CD4-positive, alpha-beta T cell treated with Interleukin-10 for 1 hour (primary cell): ENCODE measurements at regions not wholly inside any gene's neighbourhood (a gene's known extent, or its start where the extent isn't known, plus 50 kb on each side); places are given as distances from the start of the nearest gene placed in this dataset.
"Not testable (repeated sequence)": the region's sequence is repeated elsewhere in the genome, so short reads cannot be mapped to it uniquely, and the experiment has no call there.

Source experiments
- DNase-seq: peaks from one replicate; pipeline ENCODE4 v3.0.0-alpha.2; 2020

DNA sequence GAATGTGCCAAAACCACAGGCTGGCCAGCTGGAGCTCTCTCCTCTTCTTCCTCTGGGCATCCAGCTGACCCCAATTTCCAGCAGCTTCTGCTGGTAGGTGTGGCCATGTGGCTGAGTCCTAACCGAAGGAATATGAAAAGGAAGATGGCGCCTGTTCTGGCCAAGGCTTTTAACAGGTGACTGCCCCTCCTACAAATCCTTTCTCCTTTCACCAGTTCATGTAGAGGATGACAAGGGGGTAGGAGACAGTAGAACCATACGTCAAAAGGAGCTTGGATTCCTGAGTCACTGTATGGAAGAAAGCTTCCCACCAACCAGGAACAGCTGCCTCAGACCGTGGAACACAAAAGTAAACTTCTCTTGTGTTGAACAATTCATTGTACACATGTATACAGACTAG lies 316.7 kb upstream of the IGF1R start:
- DNase-seq, result no peak

DNA sequence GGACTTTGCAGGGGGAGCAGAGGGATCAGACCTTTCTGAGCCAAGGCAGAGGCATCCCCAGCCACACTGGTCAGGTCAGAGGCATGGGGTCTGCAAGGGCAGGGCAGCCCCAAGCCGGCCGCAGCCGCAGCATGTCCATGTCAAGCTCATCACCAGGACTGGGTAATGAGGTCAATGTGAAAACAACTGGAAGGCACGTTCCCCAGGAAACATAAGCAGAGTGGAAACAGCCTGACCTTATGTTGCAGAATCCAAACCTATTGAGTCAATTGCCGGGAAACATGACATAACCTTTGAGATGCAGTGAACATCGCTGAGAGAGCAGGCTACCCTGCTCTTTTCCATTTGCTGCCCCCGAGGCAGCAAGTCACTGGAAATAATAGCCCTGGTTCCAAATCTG lies 315.1 kb upstream of the IGF1R start:
- no peak for DNase-seq

DNA sequence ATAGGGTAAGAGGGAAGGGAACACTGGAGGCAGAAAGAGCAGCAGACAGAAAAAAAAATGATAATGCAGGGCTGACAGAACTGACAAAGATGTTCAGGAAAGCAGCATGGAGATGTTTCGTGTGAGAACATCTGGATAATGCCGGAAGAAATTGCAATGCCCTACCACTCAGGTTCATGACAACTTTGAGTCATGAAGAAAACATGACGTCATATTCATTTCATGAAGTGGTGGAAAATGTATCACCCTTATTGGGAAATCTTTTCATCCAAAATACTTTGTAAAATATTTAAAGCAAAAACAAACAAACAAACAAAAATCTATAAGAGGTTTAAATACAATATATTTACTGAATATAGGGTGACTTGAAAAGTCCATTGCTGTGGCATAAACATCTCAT lies 305.4 kb upstream of the IGF1R start:
- DNase-seq, result no peak

DNA sequence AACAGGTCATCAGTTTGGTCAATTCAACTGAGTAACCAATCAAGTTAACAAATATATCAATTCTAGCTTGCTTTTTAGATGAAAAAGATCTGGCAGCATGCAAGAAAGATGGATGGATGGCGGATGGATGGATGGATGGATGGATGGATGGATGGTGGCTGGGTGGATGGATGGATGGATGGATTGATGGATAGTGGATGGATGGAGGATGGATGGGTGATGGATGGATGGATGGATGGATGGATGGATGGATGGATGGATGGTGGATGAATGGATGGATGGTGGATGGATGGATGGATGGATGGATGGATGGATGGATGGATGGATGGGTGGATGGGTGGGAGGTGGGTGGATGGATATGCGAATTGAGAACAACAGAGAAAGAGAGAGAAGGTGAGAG lies 303.7 kb upstream of the IGF1R start:
- no peak for DNase-seq

DNA sequence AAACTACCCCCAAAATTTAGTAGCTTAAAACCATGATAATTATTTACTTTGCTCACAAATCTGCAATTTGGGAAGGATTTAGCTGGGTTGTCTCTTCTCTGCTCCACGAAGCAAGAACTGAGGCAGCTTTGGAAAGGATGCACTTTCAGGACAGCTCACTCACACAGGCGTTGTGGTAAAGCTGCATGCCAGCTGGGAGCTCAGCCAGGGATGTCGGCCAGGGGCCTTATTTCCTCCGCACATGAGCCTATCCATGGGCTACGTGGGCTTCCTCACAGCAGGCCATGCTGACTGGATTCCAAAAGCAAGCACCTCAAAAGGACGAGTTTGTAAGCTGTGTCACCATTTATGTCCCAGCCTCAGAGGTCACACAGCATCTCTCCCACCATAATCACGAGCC lies 301.3 kb upstream of the IGF1R start:
- DNase-seq, result no peak

DNA sequence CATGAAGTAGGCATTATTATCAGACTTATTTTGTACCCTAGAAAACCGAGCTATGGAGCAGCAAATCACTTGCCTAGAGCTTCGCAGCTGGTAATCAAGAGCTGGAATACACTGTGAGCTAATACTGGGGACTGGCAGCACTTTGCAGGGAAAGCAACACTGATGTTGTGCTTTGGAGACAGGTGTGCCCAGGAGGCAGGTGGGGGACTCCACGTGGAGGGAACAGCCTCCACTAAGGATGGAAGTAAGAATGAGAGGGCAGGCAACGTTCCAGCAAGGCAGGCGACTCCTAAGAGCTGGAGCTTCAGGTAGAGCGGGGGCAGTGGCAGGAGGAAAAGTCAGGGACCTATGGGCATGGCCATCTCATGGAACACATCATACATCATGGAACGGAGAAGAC lies 300.5 kb upstream of the IGF1R start:
- DNase-seq, result no peak

DNA sequence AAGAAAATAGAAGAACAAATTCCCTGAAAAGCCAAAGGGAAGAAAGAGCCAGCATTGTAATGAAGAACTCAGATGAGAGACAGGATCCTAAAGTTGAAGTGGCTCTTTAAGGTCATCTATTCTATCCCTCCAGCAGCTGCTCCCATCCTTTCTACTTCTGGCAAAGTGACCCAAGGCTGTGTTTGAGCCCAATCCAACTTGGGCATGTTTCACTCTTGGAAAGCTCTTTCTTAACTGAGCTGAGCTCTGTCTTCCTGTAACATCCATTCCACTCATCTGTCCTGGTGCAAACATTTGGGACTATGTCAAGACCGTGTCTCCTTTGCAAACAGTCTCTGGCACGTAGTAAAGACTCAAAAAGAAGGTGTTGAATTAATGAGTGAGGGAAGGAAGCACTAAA lies 298.1 kb upstream of the IGF1R start:
- no peak for DNase-seq

DNA sequence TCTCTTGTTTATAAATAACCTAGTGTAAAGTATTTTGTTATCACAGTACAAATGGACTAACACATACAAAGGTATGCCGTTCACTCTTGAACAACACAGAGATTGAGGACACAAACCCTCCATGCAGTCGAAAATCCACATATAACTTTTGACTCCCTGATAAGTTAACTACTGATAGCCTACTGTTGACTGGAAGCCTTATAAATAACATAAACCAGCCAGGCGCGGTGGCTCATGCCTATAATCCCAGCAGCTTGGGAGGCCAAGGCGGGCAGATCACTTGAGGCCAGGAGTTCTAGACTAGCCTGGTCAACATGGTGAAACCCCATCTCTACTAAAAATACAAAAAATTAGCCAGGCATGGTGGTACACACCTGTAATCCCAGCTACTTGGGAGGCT lies 290.1 kb upstream of the IGF1R start:
- not testable (repeated sequence) for DNase-seq

DNA sequence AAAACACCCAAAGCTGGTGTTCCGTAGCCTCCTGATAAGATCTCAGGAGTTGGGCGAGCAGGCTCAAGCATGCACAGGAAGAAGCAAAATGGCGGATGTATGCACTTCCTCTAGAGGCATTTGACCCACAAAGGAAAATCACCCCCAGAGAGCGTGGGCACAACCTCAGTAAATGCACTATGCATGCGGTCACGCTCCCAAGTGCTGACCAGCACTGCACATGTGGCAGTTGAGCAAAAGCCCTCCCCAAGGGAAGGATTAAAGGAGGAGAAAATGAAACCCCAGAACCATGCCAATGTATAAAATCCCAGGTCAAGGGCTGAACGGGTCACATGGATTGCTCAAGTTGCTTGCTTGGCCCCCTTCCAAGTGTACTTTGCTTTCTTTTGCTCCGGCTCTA lies 289.4 kb upstream of the IGF1R start:
- no peak for DNase-seq

DNA sequence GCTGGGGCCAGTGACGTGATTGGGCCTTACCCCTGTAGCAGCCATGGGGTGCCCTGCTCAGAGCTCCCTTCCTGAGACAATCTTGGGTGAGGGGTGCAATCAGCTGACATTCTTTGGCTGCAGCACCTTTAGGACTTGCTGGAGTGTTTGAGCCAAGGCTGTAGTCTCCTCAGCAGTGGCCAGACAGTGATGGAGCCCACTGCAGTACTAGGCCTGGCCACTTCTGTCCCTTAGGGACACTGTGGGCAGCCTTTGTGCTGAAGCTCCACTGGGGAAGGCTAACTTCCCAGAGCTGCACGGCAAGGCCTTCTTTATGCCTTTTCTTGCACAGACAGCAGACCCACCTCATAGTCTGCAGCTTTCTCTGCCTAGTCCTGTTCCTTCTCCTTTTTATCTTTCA lies 284.9 kb upstream of the IGF1R start:
- no peak for DNase-seq

DNA sequence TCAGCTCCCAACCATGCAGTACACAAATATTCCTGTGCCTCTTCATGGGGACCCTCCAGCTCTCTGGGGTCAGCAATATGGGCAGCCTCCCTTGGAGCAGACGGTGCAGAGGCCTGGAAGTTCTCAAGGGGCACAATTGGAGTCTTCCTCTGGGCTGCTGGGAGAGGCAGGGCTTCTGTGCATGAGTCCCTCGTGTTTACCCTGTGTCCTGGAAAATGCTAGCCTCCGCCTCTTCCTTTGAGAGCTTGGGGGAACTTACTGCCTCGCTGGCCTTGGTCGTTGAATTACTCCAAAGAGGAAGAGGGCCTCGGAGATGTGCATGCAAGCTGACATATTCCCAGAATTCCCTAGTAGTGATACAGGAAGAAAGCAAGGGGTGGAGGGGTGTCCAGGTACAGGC lies 284.4 kb upstream of the IGF1R start:
- DNase-seq, result no peak

DNA sequence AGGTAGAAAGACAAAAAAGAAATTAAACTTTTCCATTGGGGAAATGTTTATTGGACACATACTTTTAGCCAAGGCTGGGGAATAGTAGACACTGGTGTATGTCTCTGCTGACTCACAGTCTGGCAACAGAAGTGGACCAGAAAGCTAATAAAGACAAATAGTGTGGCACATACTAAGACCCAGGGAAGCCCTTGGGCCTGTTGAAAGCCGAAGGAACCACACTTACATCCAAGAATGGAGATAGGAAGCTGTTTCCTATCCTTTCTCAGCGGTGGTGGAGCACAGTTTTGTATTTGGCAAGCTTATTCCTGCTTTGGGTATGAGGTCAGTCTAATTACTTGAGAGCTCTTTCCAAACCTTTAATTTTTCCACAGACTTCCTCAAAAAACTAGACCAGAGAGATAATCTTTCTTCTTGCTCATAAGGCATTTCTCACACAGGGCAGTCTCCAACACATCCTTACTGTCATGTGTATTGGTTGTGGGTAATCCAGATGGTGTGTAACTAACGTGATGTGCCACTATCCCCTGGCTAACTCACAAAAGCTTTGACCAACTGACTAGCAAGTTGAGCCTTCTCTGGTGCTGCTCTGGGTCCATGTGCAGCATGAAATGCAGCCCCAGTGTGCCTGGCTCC lies 279.1 kb upstream of the IGF1R start:
- DNase-seq, result no peak

DNA sequence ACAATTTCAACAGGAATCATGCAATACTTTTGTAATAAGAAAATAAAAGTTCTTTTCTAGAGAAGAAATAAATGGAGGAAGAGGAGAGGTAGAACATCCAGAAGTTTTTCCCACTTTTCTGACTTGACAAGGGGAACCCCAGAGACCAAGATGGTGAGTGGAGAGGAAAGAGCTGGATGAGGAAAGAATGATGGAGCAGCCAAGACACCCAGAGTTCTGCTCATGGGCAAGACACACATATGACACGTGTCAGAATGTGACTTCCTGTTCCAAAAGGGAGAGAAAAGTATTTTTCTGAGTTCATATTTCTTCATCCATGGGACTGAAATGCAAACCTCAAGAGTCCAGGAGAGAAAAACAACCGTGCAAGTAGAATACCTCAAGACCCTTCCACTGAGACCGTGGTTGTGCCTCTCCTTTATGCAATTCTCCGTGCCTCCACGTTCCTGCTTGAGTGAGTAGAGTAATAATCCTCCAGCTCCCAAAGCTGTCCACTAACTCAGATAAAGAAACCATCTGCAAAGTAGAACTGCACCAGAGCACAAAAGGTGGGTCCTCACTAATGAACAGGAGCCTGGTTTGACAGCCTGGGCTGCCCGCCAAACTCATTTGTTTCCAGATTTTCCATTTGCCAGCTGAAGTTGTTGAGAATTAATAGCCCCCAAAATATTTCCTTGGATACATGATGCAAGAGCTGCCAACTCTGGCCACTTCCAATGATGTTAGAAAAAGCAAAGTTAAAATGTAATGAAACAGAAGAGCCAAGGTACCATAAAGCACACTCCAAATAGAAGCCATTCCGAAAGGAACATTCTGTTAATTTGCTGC lies 272.6 kb upstream of the IGF1R start:
- no peak for DNase-seq

DNA sequence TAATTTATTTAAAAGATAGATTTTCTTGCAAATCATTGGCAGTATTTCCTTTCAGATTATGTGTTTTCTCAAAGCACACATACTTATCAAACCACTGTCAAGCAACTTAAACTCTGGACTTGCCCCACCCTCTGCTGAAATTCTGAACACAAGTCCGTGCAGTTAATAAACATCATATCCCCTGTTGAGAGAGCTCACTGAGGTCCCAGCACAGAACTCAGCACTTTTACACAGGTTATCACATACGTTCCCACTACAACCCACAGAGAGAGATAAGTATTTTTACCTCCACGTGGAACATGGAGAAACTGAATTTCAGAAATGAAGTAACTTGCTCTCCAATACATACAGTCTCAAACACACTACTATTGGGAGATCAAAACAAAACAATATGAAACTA lies 267.6 kb upstream of the IGF1R start:
- DNase-seq, result no peak

DNA sequence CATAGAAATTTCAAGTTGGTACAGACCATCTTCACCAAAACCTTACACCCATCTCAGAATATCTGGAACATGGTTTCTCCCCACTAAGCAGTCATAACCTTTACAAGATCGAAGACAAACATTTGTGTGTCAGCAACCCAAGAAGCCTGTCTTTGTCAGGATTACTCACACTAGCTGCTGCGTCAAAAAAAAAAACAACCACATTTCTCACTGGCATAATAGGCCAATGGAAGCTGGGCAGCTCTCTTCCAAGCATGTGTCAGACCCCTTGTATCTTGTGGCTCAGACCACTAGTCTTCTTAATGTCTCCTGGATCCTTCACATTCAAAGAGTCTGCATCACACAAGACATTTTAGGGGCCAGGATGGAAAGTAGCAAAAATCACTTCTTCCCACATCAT lies 266.9 kb upstream of the IGF1R start:
- DNase-seq, result no peak

DNA sequence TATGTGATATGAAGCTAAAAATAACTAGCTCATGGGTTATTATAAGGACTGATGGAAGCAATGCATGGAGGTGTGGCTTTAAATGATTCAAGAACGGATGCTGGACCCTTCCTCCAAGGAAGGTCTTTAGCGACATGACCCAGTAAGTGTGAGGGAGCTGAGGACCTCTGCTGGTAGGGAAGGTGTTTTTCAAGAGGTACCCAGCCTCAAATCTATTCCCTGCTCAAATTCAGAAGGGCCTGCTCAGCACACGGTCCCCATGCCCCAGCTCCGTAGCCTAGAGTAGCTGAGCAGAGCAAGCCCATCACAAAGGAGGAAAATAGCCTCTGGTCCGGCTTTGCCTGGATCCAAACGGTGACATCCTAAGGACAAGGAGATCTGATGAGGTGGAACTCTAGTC lies 266.2 kb upstream of the IGF1R start:
- DNase-seq, result no peak

DNA sequence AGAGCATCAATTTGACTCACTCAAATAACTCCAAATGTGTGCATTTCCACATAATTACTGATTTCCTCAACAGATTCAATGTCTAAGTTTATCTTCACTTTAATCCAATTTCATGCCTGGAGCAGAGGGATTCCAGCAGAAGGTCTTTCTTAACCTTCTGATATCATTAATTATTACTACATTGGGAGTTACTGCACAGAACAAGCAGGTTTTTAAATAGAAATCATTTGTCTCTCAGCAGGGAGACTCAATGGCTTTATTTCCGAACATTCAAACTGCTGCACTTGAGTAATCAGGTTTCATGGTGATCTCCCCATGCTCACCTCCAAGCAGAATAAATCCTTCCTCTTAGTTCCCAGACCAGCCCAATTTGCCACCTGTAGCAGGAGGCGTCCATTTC lies 264.8 kb upstream of the IGF1R start:
- no peak for DNase-seq

DNA sequence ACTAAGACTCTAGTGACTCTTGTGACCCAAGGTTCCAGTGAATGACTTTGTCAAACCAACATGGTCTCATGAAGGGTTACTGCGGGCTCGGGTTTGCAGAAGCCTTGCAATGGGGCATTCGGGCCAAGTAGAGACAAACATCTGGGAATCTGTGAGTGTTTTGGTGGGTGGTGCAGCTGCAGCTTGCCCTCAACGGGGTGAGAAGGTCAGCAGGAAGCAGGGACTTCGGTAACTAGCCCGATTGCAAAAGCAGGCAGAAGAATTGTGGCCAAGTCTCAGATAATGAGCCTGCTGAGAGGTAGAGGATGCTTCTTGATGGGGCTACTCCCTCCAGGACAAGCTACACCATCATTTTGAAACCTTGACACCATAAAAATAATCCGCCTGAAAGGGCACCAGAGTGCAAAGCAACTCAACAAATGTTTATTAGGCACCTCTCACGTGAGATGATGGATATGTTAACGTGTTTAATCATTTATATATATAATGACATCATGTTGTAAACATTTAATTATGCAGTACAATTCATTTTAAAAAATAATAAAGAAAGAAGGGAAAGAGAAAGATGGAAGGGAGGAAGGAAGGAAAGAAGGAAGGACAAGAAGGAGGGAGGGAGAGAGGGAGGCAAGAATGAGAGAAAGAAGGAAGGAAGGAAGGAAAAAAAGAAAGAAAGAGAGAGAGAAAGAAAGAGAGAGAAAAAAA lies 263.9 kb upstream of the IGF1R start:
- DNase-seq, result no peak

DNA sequence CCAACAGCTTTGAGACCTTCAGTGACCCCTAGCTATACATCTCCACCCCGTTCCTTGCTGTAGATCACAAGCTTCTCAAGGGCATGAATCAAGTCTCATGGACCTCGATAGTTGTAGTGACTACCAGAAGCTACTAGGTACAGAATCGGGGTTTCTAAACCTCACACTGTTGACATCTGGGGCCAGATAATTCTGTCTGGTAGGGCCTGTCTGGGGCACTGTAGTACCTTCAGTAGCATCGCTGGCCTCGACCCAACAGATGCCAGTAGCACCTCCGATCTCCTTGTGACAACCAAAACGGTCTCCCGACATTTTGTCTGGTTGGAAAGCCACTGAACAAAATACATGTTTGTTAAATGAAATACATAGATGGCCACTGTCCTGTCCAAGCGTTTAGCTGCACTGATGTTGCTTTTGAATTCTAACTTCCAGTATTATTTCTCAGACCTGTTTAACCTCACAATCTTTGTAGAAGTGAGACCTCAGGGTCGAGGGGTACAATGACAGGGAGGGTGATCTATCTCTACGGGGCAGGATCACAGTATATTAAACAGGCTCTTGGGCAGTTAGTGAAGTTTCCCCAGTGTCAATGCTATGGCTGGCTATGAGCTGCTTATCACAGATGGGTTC lies 262.5 kb upstream of the IGF1R start:
- no peak for DNase-seq

DNA sequence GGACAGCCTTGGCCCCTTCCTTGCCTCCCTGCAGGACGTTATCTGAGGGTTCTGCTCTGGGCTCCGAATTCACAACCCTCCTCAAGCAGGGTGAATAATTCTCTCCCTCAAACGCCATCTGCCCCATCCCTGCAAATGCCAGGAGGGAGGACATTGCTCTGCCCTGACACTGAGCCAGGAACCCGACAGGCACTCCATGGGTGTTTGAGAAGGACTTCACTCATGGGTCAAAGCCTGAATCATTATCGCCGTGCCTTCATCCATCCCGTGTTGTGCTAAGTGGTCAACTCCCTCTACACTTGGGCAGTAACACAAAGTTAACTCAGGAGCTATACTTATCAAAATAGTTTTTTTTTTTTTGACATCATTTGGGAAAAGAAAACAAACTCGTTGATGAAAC lies 261.8 kb upstream of the IGF1R start:
- no peak for DNase-seq

DNA sequence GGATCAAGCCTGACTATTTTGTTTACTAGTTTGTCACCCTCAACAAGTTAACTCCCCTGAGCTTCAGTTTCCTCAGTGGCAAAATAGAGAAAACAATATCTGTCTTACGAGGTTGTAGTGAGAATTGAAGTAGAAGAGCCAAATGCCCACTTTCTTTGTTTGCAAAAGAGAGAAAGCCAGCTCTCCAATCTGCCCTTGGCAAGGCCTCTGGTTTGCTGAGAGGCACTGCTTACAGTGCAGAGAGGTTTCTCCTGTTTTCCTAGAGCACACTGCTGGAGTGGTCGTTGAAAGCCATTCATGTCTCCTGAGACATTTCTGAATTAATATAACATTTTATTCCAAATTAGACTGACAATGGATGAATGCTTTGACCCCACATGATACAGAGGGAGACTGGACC lies 260.5 kb upstream of the IGF1R start:
- DNase-seq, result no peak

DNA sequence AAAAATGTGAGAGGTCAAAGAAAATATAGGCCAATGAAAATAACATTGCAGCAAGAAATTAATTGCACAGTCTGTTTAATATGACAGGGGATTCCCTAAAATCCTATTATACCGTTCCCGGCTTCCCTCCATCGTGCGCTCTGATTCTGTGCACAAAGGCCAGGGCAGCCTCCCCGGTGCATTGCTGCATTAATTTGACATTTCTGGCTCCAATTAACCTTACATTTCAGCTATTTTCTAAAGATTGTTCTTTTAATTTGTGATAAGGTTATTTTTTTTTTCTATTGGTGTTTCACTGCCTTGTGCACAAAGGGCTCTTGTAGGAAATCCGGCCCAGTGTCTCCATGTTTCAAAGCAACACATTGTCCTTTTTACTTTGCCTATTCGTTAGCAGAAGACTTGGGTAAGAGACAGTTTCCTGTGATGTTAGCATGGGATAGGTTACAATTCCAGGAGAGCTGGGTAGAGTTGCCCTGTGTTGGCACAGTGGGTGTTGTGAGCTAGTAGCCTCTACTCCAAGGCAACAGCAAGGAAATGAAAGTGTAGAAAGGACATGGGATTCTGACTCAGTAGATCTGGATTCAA lies 257.3 kb upstream of the IGF1R start:
- no peak for DNase-seq

DNA sequence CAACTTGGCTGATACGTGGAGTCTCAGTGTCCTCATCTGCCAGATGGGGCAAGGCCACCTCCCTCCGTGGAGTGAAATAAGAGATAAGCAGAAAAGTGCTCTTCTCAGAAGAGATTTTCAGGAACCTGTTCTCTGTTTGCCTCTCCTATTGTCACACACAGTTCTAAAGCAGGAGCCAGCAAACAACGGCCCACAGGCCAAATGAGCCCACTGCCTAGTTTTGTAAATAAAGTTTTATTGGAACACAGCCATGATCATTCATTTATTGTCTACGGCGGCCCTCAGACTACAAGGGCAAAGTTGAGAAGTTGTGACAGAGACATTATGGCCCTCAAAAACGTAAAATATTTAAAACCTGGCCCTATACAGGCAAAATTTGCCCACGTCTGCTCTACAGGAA lies 256.8 kb upstream of the IGF1R start:
- DNase-seq, result no peak
